ENCODE measurements at regions not wholly inside any gene's neighbourhood (a gene's known extent, or its start where the extent isn't known, plus 50 kb on each side); places are given as distances from the start of the nearest gene placed in this dataset.

GRCh38 chr2:59177748-59178147 lies 936.6 kb upstream of the FANCL start:
- Histone ChIP-seq H3K27ac (ENCODE audit: low read length in 2 of 2) (no peak overlapping the region), H3K4me2 (replicated peaks; ENCODE audit: low read depth, low read length, poor library complexity, severe bottlenecking) (no peak overlapping the region), H2AFZ (ENCODE audit: insufficient read depth, low read depth, low read length, poor library complexity, severe bottlenecking) (no peak overlapping the region), H3K9ac (ENCODE audit: low read length) (no peak overlapping the region), H4K20me1 (ENCODE audit: control insufficient read depth, insufficient read depth, low read length, poor library complexity, severe bottlenecking) (no peaks in the 10 kb centered on the region), H3K9me3 (ENCODE audit: control extremely low read depth in 1 of 3, control insufficient read depth in 2 of 3, insufficient read depth in 1 of 3, low read length in 2 of 3) (no peaks in the 10 kb centered on the region), H3K4me3 (ENCODE audit: control extremely low read depth in 1 of 5, extremely low read depth in 1 of 5, insufficient read depth in 1 of 5, low read depth in 2 of 5, low read length in 4 of 5) (no peak overlapping the region), H3K36me3 (replicated peaks in 1 of 2; ENCODE audit: control extremely low read depth in 1 of 2, control insufficient read depth in 1 of 2, extremely low read depth in 1 of 2, insufficient read depth in 2 of 2, low read length in 1 of 2) (no peaks in the 10 kb centered on the region), H3K27me3 (replicated peaks in 1 of 4; ENCODE audit: control extremely low read depth in 1 of 4, control insufficient read depth in 3 of 4, insufficient read depth in 4 of 4, low read length in 3 of 4) (no peaks in the 10 kb centered on the region), H3K79me2 (ENCODE audit: control insufficient read depth, insufficient read depth, low read length) (no peaks in the 10 kb centered on the region), H3K4me1 (ENCODE audit: control insufficient read depth in 2 of 2, insufficient read depth in 2 of 2, low read length in 2 of 2) (no peaks in the 10 kb centered on the region)
- no CpG with 5 or more reads among the region's 2 CpGs for WGBS (ENCODE audit: insufficient coverage)
- ATAC-seq (ENCODE audit: low read depth) (no peak), DNase-seq (no peak)
- TF ChIP-seq EZH2 (IDR thresholded peaks at IDR 0.05; ENCODE audit: borderline replicate concordance, insufficient read depth, low read depth, low read length, poor library complexity, severe bottlenecking) (no peak), CTCF (IDR thresholded peaks at IDR 0.05) (no peak)
- intact Hi-C loops (cut with micrococcal nuclease): no loop called here
- Mint-ChIP-seq H3K27ac (no peak overlapping the region), H3K4me3 (no peak overlapping the region), H3K4me1 (peaks cover 2% of the 10 kb centered on the region), H3K9me3 (ENCODE audit: insufficient read depth) (no peaks in the 10 kb centered on the region), H3K27me3 (peaks cover 3% of the 10 kb centered on the region)
- ChIA-PET POLR2A (no interaction called here), CTCF (no interaction called here)

GRCh38 chr2:59176737-59177136 lies 935.6 kb upstream of the FANCL start:
- ATAC-seq (ENCODE audit: low read depth): no peak
- no peak overlapping the region for H2AFZ ChIP-seq (ENCODE audit: insufficient read depth, low read depth, low read length, poor library complexity, severe bottlenecking)
- no peaks in the 10 kb centered on the region for H3K79me2 ChIP-seq (ENCODE audit: control insufficient read depth, insufficient read depth, low read length)
- Mint-ChIP-seq H3K4me3 (no peak overlapping the region), H3K9me3 (ENCODE audit: insufficient read depth) (no peaks in the 10 kb centered on the region), H3K27ac (no peak overlapping the region), H3K4me1 (no peaks in the 10 kb centered on the region), H3K27me3 (peaks cover 3% of the 10 kb centered on the region)
- H3K9ac ChIP-seq (ENCODE audit: low read length): no peak overlapping the region
- intact Hi-C loops (cut with micrococcal nuclease): no loop called here
- no peaks in the 10 kb centered on the region for H3K36me3 ChIP-seq (replicated peaks in 1 of 2; ENCODE audit: control extremely low read depth in 1 of 2, control insufficient read depth in 1 of 2, extremely low read depth in 1 of 2, insufficient read depth in 2 of 2, low read length in 1 of 2)
- no peak for DNase-seq
- ChIA-PET POLR2A (no interaction called here), CTCF (interaction anchor here (0.5 kb wide), 1 partner anchor 156 kb away, joined by 5 read pairs; no protein-coding TSS in a partner anchor)
- H3K4me2 ChIP-seq (replicated peaks; ENCODE audit: low read depth, low read length, poor library complexity, severe bottlenecking): no peak overlapping the region
- no peaks in the 10 kb centered on the region for H3K9me3 ChIP-seq (ENCODE audit: control extremely low read depth in 1 of 3, control insufficient read depth in 2 of 3, insufficient read depth in 1 of 3, low read length in 2 of 3)
- no peaks in the 10 kb centered on the region for H3K4me1 ChIP-seq (ENCODE audit: control insufficient read depth in 2 of 2, insufficient read depth in 2 of 2, low read length in 2 of 2)
- no peak overlapping the region for H3K27ac ChIP-seq (ENCODE audit: low read length in 2 of 2)
- H3K4me3 ChIP-seq (ENCODE audit: control extremely low read depth in 1 of 5, extremely low read depth in 1 of 5, insufficient read depth in 1 of 5, low read depth in 2 of 5, low read length in 4 of 5): no peak overlapping the region
- H4K20me1 ChIP-seq (ENCODE audit: control insufficient read depth, insufficient read depth, low read length, poor library complexity, severe bottlenecking): no peaks in the 10 kb centered on the region
- H3K27me3 ChIP-seq (replicated peaks in 1 of 4; ENCODE audit: control extremely low read depth in 1 of 4, control insufficient read depth in 3 of 4, insufficient read depth in 4 of 4, low read length in 3 of 4): no peaks in the 10 kb centered on the region
- TF ChIP-seq CTCF (IDR thresholded peaks at IDR 0.05) (no peak), EZH2 (IDR thresholded peaks at IDR 0.05; ENCODE audit: borderline replicate concordance, insufficient read depth, low read depth, low read length, poor library complexity, severe bottlenecking) (no peak)
